22Rv1 (cell line): ENCODE measurements at regions not wholly inside any gene's neighbourhood (a gene's known extent, or its start where the extent isn't known, plus 50 kb on each side); places are given as distances from the start of the nearest gene placed in this dataset.

Source experiments
- H3K27ac ChIP-seq: fragments of 450-650 bp; 2 replicates; pipeline ENCODE4 v1.5.1; 2017
- CTCF ChIP-seq: fragments of 450-650 bp; IDR thresholded peaks from 2 replicates; pipeline ENCODE4 v1.5.1; 2017; ENCODE audit warnings: mild to moderate bottlenecking
- ZFX ChIP-seq: fragments of 450-650 bp; IDR thresholded peaks from 2 replicates; pipeline ENCODE4 v1.6.1; 2017; ENCODE audit warnings: antibody characterized with exemption, borderline replicate concordance

- no peak overlapping the region for H3K27ac ChIP-seq
- TF ChIP-seq ZFX (no peak), CTCF (no peak)
Observed at GRCh38 chr13:103283451-103283820, 217.2 kb upstream of the SLC10A2 start.

- H3K27ac ChIP-seq: no peak overlapping the region
- TF ChIP-seq ZFX (no peak), CTCF (no peak)
Observed at GRCh38 chr13:103282571-103283450, 216.6 kb upstream of the SLC10A2 start.

GRCh38 chr13:103277959-103278694 lies 211.9 kb upstream of the SLC10A2 start:
- H3K27ac ChIP-seq: no peak overlapping the region
- TF ChIP-seq ZFX (no peak), CTCF (no peak)

GRCh38 chr13:103276775-103277498 lies 210.7 kb upstream of the SLC10A2 start:
- H3K27ac ChIP-seq: no peak overlapping the region
- TF ChIP-seq ZFX (no peak), CTCF (no peak)

GRCh38 chr13:103275722-103276121 lies 209.5 kb upstream of the SLC10A2 start:
- TF ChIP-seq ZFX (no peak), CTCF (no peak)
- no peak overlapping the region for H3K27ac ChIP-seq

GRCh38 chr13:103275081-103275480 lies 208.9 kb upstream of the SLC10A2 start:
- TF ChIP-seq ZFX (no peak), CTCF (no peak)
- no peak overlapping the region for H3K27ac ChIP-seq
